Mesendoderm (in vitro differentiated cells): ENCODE measurements at regions not wholly inside any gene's neighbourhood (a gene's known extent, or its start where the extent isn't known, plus 50 kb on each side); places are given as distances from the start of the nearest gene placed in this dataset.

Experiments used
- DNase-seq: peaks from one replicate; pipeline ENCODE4 v3.0.0; 2013
- H2AK5ac ChIP-seq: 2 replicates; pipeline ENCODE4 v1.6.1; 2013; ENCODE audit warnings: low read length, inconsistent platforms
- H2BK120ac ChIP-seq: 2 replicates; pipeline ENCODE4 v1.6.1; 2013; ENCODE audit warnings: low read depth, mild to moderate bottlenecking, low read length, moderate library complexity, mixed read lengths
- H2BK15ac ChIP-seq: replicated peaks from 2 replicates; pipeline ENCODE4 v1.6.1; 2013; ENCODE audit warnings: low read depth, mild to moderate bottlenecking, moderate library complexity
- H2BK5ac ChIP-seq: 2 replicates; pipeline ENCODE4 v1.6.1; 2013; ENCODE audit warnings: low read length, inconsistent platforms
- H3K18ac ChIP-seq: 2 replicates; pipeline ENCODE4 v1.6.1; 2013; ENCODE audit warnings: mild to moderate bottlenecking, low read length, mixed read lengths
- H3K23ac ChIP-seq: one replicate; pipeline ENCODE4 v1.6.1; 2013; ENCODE audit warnings: low read length
- H3K27ac ChIP-seq: 2 replicates; pipeline ENCODE4 v1.5.1; 2013; ENCODE audit warnings: low read depth, mild to moderate bottlenecking, inconsistent platforms, low read length, moderate library complexity
- H3K27me3 ChIP-seq: 2 replicates; pipeline ENCODE4 v1.6.1; 2013; ENCODE audit warnings: low read length, control low read depth, mild to moderate bottlenecking, inconsistent platforms; ENCODE audit not compliant: insufficient read depth, poor library complexity
- H3K36me3 ChIP-seq: 2 replicates; pipeline ENCODE4 v1.6.1; 2013; ENCODE audit warnings: low read length, inconsistent platforms; ENCODE audit not compliant: control insufficient read depth, insufficient read depth
- H3K4ac ChIP-seq: one replicate; pipeline ENCODE4 v1.6.1; 2013; ENCODE audit warnings: low read depth, mild to moderate bottlenecking, low read length, moderate library complexity
- H3K4me1 ChIP-seq: 2 replicates; pipeline ENCODE4 v1.6.1; 2013; ENCODE audit warnings: low read depth, low read length, inconsistent platforms; ENCODE audit not compliant: control insufficient read depth
- H3K4me2 ChIP-seq: 2 replicates; pipeline ENCODE4 v1.6.1; 2013; ENCODE audit warnings: low read length
- H3K4me3 ChIP-seq: 2 replicates; pipeline ENCODE4 v1.5.1; 2013; ENCODE audit warnings: mild to moderate bottlenecking, low read length
- H3K56ac ChIP-seq: one replicate; pipeline ENCODE4 v1.6.1; 2013; ENCODE audit warnings: low read length
- H3K79me1 ChIP-seq: 2 replicates; pipeline ENCODE4 v1.6.1; 2013; ENCODE audit warnings: low read length, inconsistent platforms
- H3K79me2 ChIP-seq: 2 replicates; pipeline ENCODE4 v1.6.1; 2013; ENCODE audit warnings: mild to moderate bottlenecking, low read length; ENCODE audit not compliant: control insufficient read depth, insufficient read depth
- H3K9ac ChIP-seq: 2 replicates; pipeline ENCODE4 v1.6.1; 2013; ENCODE audit warnings: low read length, inconsistent platforms
- H4K5ac ChIP-seq: one replicate; pipeline ENCODE4 v1.6.1; 2013; ENCODE audit warnings: low read length
- H4K8ac ChIP-seq: one replicate; pipeline ENCODE4 v1.6.1; 2013; ENCODE audit warnings: low read depth, mild to moderate bottlenecking, control low read depth, low read length, moderate library complexity
- WGBS: extraction: QIAGEN DNeasy Blood & Tissue Kit; methylation state at CpG from one replicate; pipeline ENCODE4 v1.1.7; 2013; ENCODE audit warnings: low lambda C conversion rate, missing lambda C conversion rate; ENCODE audit not compliant: insufficient coverage; ENCODE audit errors: extremely low coverage; 5-methylcytosine and 5-hydroxymethylcytosine counted together

DNA sequence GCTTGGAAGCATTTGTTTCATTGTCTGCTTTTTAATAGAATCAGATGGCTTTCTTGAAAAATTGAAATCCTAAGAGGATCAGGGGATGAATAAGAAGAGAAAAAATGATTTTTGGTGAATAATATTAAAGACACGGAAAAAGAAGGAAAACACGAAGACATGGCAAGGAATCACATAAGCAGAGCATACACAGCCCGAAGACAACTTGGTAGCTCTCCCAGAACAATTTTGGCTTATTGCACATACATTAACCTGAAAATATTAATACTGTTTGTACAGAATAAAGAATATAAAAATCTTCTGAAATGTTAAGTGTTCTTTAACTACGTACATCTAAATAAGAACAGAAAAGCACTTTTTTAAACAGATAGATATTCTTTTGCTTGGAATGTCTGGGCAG, 150.0 kb downstream of the SHOX2 start:
- no peak overlapping the region for H3K56ac ChIP-seq
- H2BK15ac ChIP-seq: no peak overlapping the region
- H3K4me2 ChIP-seq: no peak overlapping the region
- no peak for DNase-seq
- no peak overlapping the region for H4K5ac ChIP-seq
- no peak overlapping the region for H3K9ac ChIP-seq
- WGBS: 100% methylated on average over 2 of the region's 4 CpGs
- no peak overlapping the region for H2AK5ac ChIP-seq
- no peak overlapping the region for H4K8ac ChIP-seq
- no peaks in the 10 kb centered on the region for H3K79me1 ChIP-seq
- no peak overlapping the region for H3K27ac ChIP-seq
- no peak overlapping the region for H3K4ac ChIP-seq
- H3K23ac ChIP-seq: no peak overlapping the region
- no peak overlapping the region for H2BK5ac ChIP-seq
- no peak overlapping the region for H2BK120ac ChIP-seq
- H3K79me2 ChIP-seq: no peaks in the 10 kb centered on the region
- no peak overlapping the region for H3K4me3 ChIP-seq
- H3K27me3 ChIP-seq: no peaks in the 10 kb centered on the region
- no peak overlapping the region for H3K18ac ChIP-seq
- peaks cover 4% of the 10 kb centered on the region for H3K4me1 ChIP-seq
- no peaks in the 10 kb centered on the region for H3K36me3 ChIP-seq

DNA sequence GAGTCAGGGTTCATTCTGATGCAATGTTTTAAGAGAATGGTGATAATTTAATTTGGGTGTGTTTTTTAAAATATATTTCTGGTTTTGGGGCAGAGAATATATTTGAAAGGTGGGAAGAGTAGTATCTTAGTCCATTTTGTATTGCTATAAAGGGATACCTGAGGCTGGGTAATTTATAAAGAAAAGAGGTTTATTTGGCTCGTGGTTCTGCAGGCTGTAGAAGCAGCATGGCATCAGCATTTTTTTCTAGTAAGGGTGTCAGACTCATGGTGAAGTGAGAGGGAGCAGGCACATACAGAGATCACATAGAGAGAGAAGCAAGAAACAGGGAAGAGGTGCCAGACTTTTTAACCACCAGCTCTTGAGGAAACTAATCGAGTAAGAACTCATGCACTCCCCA, 152.7 kb downstream of the SHOX2 start:
- Histone ChIP-seq H2BK15ac (no peak overlapping the region), H3K27me3 (no peaks in the 10 kb centered on the region), H3K9ac (no peak overlapping the region), H3K4me2 (no peak overlapping the region), H3K36me3 (no peaks in the 10 kb centered on the region), H3K18ac (no peak overlapping the region), H3K4me3 (no peak overlapping the region), H2BK5ac (no peak overlapping the region), H3K27ac (no peak overlapping the region), H3K4ac (no peak overlapping the region), H3K4me1 (peaks cover 3% of the 10 kb centered on the region), H4K8ac (no peak overlapping the region), H3K56ac (no peak overlapping the region), H4K5ac (no peak overlapping the region), H3K23ac (no peak overlapping the region), H2AK5ac (no peak overlapping the region), H3K79me2 (no peaks in the 10 kb centered on the region), H3K79me1 (no peaks in the 10 kb centered on the region), H2BK120ac (no peak overlapping the region)
- DNase-seq: peak; percentile 8
- no CpG with 5 or more reads among the region's 2 CpGs for WGBS

DNA sequence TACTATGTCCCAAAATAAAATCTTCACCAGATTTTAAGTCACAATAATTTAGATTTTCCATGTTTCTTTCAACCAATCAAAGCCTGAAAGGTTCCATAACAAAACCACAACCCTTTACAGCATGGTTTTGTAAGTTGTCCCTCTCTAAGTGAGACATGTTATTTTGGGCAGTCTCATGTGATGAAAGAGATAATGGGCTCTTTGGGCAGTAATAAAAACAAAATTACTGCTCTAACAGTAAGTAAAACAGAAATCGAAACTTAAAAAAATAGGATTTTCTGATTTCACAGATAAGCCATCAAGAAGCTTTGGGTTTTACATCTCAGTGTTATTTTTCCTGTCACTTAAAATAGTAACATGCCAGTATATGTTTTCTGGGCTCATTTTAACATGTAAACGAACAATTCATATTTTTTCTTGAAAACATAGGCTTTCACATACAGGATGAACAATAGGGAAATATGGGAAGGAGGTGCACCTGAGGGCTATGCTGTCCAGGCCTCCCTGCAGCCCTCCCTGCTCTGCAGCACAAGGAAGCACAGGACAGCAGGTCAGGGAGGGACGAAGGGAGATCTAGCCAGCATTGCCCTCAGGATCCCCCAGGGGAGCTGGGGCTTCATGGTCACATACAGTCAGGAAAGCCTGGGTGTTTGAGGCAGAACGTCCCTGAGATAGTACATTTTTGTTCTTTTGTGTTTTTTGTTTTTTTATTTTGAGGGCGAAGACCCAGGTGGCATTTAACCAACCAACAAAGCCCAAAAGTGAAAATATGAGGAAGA, 157.4 kb downstream of the SHOX2 start:
- no CpG with 5 or more reads among the region's 5 CpGs for WGBS
- no peak overlapping the region for H3K56ac ChIP-seq
- H3K27ac ChIP-seq: no peak overlapping the region
- H3K4me3 ChIP-seq: no peak overlapping the region
- no peaks in the 10 kb centered on the region for H3K36me3 ChIP-seq
- no peak overlapping the region for H3K4ac ChIP-seq
- no peak overlapping the region for H2AK5ac ChIP-seq
- DNase-seq: no peak
- no peak overlapping the region for H2BK15ac ChIP-seq
- H3K18ac ChIP-seq: no peak overlapping the region
- H3K79me1 ChIP-seq: no peaks in the 10 kb centered on the region
- no peak overlapping the region for H3K4me2 ChIP-seq
- H4K5ac ChIP-seq: no peak overlapping the region
- no peaks in the 10 kb centered on the region for H3K27me3 ChIP-seq
- H2BK5ac ChIP-seq: no peak overlapping the region
- no peaks in the 10 kb centered on the region for H3K79me2 ChIP-seq
- no peak overlapping the region for H3K9ac ChIP-seq
- H4K8ac ChIP-seq: no peak overlapping the region
- H3K23ac ChIP-seq: no peak overlapping the region
- no peak overlapping the region for H2BK120ac ChIP-seq
- no peaks in the 10 kb centered on the region for H3K4me1 ChIP-seq

DNA sequence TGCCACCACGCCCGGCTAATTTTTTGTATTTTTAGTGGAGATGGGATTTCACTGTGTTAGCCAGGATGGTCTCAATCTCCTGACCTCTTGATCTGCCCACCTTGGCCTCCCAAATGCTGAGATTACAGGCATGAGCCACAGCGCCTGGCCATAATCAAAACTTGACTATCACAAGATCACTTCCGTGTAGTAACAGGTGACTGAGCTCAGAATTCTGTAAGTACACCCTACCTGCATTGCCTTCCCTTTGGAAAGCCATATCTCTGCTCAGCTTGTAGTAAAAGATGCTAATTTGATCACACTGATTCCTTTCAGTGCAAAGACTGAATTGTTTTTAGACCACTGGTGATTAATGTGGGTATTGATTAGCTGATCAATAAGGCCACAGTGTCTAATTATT, 167.1 kb downstream of the SHOX2 start:
- Histone ChIP-seq H3K27me3 (no peaks in the 10 kb centered on the region), H3K9ac (no peak overlapping the region), H3K56ac (no peak overlapping the region), H3K4ac (no peak overlapping the region), H3K18ac (no peak overlapping the region), H3K4me3 (no peak overlapping the region), H3K79me2 (no peaks in the 10 kb centered on the region), H2AK5ac (no peak overlapping the region), H3K23ac (no peak overlapping the region), H3K79me1 (no peaks in the 10 kb centered on the region), H3K4me2 (no peak overlapping the region), H3K27ac (no peak overlapping the region), H2BK15ac (no peak overlapping the region), H4K8ac (no peak overlapping the region), H3K4me1 (no peaks in the 10 kb centered on the region), H3K36me3 (no peaks in the 10 kb centered on the region), H2BK120ac (no peak overlapping the region), H2BK5ac (no peak overlapping the region), H4K5ac (no peak overlapping the region)
- no CpG with 5 or more reads among the region's 4 CpGs for WGBS
- no peak for DNase-seq

DNA sequence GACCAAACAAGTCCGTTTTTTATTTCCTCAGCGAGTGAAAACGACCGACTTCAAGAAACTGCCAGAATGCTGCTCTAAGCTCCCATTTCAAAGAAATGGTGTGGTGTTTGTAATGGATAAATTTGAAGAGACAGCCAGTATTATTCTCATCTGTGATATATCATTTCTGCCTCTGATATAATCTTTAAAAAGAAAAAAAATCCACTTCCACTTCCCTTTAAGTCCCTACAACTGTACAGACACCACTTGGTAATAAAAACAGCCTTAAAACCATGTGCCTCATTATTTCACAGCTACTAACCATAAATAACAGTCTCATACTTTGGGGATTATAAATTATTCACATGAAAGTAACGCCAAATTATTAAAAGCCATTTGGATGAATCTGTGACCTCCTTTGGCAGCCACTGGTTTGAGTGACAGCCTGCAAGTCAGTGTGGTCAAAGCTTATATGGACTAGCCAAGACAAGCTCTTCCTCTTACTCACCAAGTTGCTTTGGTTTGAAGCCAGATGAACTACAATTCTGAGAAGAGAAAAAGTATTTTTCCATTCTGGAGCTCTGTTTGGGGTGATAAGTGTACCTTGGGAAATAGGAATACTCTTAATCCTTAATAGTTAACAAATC, 168.0 kb downstream of the SHOX2 start:
- no CpG with 5 or more reads among the region's 5 CpGs for WGBS
- no peak overlapping the region for H3K23ac ChIP-seq
- no peak overlapping the region for H3K9ac ChIP-seq
- no peak overlapping the region for H4K8ac ChIP-seq
- H2AK5ac ChIP-seq: no peak overlapping the region
- no peak overlapping the region for H2BK15ac ChIP-seq
- H3K27me3 ChIP-seq: no peaks in the 10 kb centered on the region
- no peak overlapping the region for H3K4me3 ChIP-seq
- no peaks in the 10 kb centered on the region for H3K79me1 ChIP-seq
- H3K4me1 ChIP-seq: no peaks in the 10 kb centered on the region
- no peak for DNase-seq
- H3K4ac ChIP-seq: no peak overlapping the region
- H3K18ac ChIP-seq: no peak overlapping the region
- no peak overlapping the region for H4K5ac ChIP-seq
- no peak overlapping the region for H3K56ac ChIP-seq
- H3K79me2 ChIP-seq: no peaks in the 10 kb centered on the region
- H3K4me2 ChIP-seq: no peak overlapping the region
- H2BK5ac ChIP-seq: no peak overlapping the region
- H3K27ac ChIP-seq: no peak overlapping the region
- no peaks in the 10 kb centered on the region for H3K36me3 ChIP-seq
- H2BK120ac ChIP-seq: no peak overlapping the region
